ENCODE measurements at regions not wholly inside any gene's neighbourhood (a gene's known extent, or its start where the extent isn't known, plus 50 kb on each side); places are given as distances from the start of the nearest gene placed in this dataset.
A peak's percentile ranks its signal among the peaks of the same experiment; 100 is the strongest.

DNA sequence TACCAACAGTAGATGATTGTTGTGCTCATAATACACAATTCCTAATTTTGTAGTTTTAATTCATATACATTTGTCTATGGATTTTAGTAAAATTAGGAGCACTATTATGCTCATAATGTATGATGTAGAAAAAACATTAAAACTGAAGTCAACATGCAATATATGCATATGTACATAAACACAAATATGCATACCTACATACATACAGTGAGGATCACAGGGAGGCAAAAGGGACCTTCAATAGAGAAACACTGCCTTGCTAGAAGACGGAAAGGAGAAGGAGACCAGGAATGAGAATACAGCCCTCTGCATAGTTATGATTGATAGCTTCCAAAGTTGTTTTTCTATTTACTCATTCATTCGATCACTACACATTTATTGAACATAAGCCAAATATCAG lies 606.5 kb downstream of the LMO4 start:
- intact Hi-C loops (cut with DNase I), result no loop called here
- TF ChIP-seq, protein P1, sequence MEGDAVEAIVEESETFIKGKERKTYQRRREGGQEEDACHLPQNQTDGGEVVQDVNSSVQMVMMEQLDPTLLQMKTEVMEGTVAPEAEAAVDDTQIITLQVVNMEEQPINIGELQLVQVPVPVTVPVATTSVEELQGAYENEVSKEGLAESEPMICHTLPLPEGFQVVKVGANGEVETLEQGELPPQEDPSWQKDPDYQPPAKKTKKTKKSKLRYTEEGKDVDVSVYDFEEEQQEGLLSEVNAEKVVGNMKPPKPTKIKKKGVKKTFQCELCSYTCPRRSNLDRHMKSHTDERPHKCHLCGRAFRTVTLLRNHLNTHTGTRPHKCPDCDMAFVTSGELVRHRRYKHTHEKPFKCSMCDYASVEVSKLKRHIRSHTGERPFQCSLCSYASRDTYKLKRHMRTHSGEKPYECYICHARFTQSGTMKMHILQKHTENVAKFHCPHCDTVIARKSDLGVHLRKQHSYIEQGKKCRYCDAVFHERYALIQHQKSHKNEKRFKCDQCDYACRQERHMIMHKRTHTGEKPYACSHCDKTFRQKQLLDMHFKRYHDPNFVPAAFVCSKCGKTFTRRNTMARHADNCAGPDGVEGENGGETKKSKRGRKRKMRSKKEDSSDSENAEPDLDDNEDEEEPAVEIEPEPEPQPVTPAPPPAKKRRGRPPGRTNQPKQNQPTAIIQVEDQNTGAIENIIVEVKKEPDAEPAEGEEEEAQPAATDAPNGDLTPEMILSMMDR (IDR thresholded peaks at IDR 0.05), result no peak
- no peaks in the 10 kb centered on the region for H3K36me3 ChIP-seq
- H3K27me3 ChIP-seq (ENCODE audit: low read depth), result no peaks in the 10 kb centered on the region
- ATAC-seq, result no peak
- H3K27ac ChIP-seq, result no peak overlapping the region
- H3K4me3 ChIP-seq, result no peak overlapping the region
- H3K4me1 ChIP-seq, result no peaks in the 10 kb centered on the region
- no peak for DNase-seq
- no peaks in the 10 kb centered on the region for H3K9me3 ChIP-seq

DNA sequence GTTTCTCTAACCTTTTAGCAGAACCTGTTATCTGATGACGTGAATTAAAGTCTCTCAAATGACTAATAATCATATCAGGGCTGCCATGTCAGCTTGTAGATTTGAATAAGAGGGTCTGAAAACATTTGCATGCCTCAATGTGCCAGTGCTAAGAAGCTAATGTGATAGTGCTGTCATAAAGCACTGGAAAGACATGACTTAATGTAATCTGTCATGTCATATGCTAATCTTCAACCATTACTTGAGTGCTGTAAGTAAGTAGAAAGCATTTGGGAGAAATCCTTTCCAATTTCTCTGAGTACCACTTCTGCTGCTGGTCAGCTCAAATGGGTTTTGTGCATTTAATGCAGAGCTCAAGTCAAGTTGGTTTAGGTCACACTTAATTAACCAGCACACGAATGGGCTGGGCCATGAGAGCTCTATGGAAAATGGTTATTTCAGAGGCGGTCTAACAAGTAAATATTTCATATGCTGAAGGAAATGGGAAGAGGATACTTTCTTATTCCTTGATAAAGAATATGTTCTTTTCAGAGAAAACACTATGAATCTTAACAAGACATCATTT lies 609.2 kb downstream of the LMO4 start:
- Histone ChIP-seq H3K9me3 (no peaks in the 10 kb centered on the region), H3K27ac (no peak overlapping the region), H3K36me3 (no peaks in the 10 kb centered on the region), H3K27me3 (ENCODE audit: low read depth) (no peaks in the 10 kb centered on the region), H3K4me3 (no peak overlapping the region), H3K4me1 (no peaks in the 10 kb centered on the region)
- intact Hi-C loops (cut with DNase I), result no loop called here
- DNase-seq (no peak), ATAC-seq (no peak)
- TF ChIP-seq, protein P1 (IDR thresholded peaks at IDR 0.05), result no peak

DNA sequence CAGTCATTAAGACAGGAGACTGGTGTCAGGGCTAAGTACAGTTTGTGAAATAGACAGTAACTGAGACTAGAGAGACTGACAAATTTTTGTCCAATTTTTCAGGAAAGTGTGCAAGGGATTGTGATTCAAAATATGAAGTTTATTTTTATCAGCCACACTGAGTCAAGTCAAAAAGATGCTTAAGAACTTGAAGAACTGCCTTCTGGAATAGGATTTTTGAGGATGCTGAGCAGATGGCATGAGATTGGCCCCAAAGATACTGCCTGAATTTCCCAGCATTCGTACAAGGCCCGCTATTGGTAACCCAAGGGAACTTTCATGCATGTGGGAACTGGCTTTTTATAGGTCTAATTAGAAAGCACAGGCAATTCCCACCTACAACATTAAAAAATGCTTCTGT lies 610.0 kb downstream of the LMO4 start:
- ATAC-seq (no peak), DNase-seq (no peak)
- H3K27ac ChIP-seq, result no peak overlapping the region
- intact Hi-C loops (cut with DNase I), result no loop called here
- no peaks in the 10 kb centered on the region for H3K4me1 ChIP-seq
- H3K36me3 ChIP-seq, result no peaks in the 10 kb centered on the region
- no peaks in the 10 kb centered on the region for H3K9me3 ChIP-seq
- no peaks in the 10 kb centered on the region for H3K27me3 ChIP-seq (ENCODE audit: low read depth)
- H3K4me3 ChIP-seq, result no peak overlapping the region
- TF ChIP-seq, protein P1 (IDR thresholded peaks at IDR 0.05), result no peak

DNA sequence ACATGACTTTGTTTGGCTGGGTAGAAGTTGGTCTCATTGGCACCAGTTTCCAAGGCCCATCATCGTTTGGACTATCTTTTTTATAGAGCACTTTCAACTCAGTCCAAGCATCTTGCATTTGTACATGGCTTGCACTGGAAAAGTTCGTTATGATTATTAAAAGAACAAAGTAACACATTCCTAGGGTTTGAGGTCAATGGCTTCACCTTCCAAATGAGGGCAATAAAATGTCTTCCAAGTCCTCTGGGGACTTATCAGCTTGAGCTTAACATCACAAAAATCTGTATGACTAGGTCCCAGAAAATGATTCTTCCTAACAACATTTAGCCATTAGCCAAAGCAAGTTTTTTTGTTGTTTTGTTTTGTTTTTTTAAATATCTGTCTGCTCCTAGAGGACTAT lies 610.8 kb downstream of the LMO4 start:
- ATAC-seq (no peak), DNase-seq (no peak)
- H3K27ac ChIP-seq, result no peak overlapping the region

DNA sequence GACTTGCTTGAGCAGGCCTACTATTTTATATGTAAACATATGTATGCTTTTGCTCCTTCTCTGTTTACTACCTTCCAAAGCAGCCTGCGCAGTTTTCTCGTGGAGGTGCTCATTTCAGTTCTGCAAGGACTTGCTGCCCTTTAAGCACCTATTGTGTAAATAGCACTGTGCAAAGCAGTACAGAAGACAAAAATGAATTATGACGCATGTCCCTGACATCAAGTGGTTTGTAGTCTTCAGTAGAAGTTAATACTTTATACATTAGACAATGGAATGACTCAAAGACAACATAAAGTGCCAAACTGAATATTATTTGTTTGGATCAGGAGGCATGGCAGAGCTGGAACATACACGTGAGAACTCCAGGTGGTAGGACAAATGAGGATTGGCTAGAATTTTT lies 611.7 kb downstream of the LMO4 start:
- intact Hi-C loops (cut with DNase I), result no loop called here
- TF ChIP-seq, protein P1 (IDR thresholded peaks at IDR 0.05), result no peak
- Histone ChIP-seq H3K27ac (no peak overlapping the region), H3K36me3 (no peaks in the 10 kb centered on the region), H3K4me3 (no peak overlapping the region), H3K4me1 (no peaks in the 10 kb centered on the region), H3K9me3 (no peaks in the 10 kb centered on the region), H3K27me3 (ENCODE audit: low read depth) (no peaks in the 10 kb centered on the region)
- ATAC-seq, result peak; percentile 80 to 88
- no peak for DNase-seq

More for the DNA sequence above, 610.8 kb downstream of the LMO4 start:
- H3K27me3 ChIP-seq (ENCODE audit: low read depth), result no peaks in the 10 kb centered on the region
- H3K36me3 ChIP-seq, result no peaks in the 10 kb centered on the region
- no peak overlapping the region for H3K4me3 ChIP-seq
- intact Hi-C loops (cut with DNase I), result no loop called here
- TF ChIP-seq, protein P1 (IDR thresholded peaks at IDR 0.05), result no peak
- H3K4me1 ChIP-seq, result no peaks in the 10 kb centered on the region
- H3K9me3 ChIP-seq, result no peaks in the 10 kb centered on the region
